NCI-H1417 (cell line): ENCODE measurements at regions not wholly inside any gene's neighbourhood (a gene's known extent, or its start where the extent isn't known, plus 50 kb on each side); places are given as distances from the start of the nearest gene placed in this dataset.
A peak's percentile ranks its signal among the peaks of the same experiment; 100 is the strongest.

Experiments
- DNase-seq, 3 experiments: peaks; one replicate each; lab custom pipeline; 2025; lab: John Stamatoyannopoulos, UW

- no peak for DNase-seq
These were observed 82.4 kb upstream of the ZIC3 start for GRCh38 chrX:137483554-137483953.

- no peak for DNase-seq
These were observed 83.8 kb upstream of the ZIC3 start for GRCh38 chrX:137482136-137482535.

- DNase-seq = peak in 2 of 3 experiments; percentile 8 to 58
These were observed 86.5 kb upstream of the ZIC3 start for GRCh38 chrX:137479386-137479785.

- no peak for DNase-seq
These were observed 124.2 kb upstream of the ZIC3 start for GRCh38 chrX:137441711-137442110.

- peak in 2 of 3 experiments; percentile 37 to 78 for DNase-seq
These were observed 133.3 kb upstream of the ZIC3 start for GRCh38 chrX:137432609-137433008.

- DNase-seq = peak in 2 of 3 experiments; percentile 16 to 60
These were observed 134.0 kb upstream of the ZIC3 start for GRCh38 chrX:137431693-137432488.

- DNase-seq = no peak
These were observed 134.9 kb upstream of the ZIC3 start for GRCh38 chrX:137430984-137431475.

GRCh38 chrX:137430301-137430700, 135.6 kb upstream of the ZIC3 start:
- no peak for DNase-seq

- DNase-seq = no peak
These were observed 136.9 kb upstream of the ZIC3 start for GRCh38 chrX:137428766-137429591.

- peak in 2 of 3 experiments; percentile 47 to 56 for DNase-seq
These were observed 137.7 kb upstream of the ZIC3 start for GRCh38 chrX:137428221-137428661.

GRCh38 chrX:137427816-137428215, 138.1 kb upstream of the ZIC3 start:
- DNase-seq = peak in 1 of 3 experiments; percentile 62

GRCh38 chrX:137427426-137427778, 138.5 kb upstream of the ZIC3 start:
- DNase-seq = no peak

GRCh38 chrX:137426695-137427425, 139.1 kb upstream of the ZIC3 start:
- DNase-seq = peak in 2 of 3 experiments; percentile 64 to 86

GRCh38 chrX:137425986-137426385, 139.9 kb upstream of the ZIC3 start:
- DNase-seq = peak in 2 of 3 experiments; percentile 67 to 84

GRCh38 chrX:137425273-137425902, 140.5 kb upstream of the ZIC3 start:
- no peak for DNase-seq

- DNase-seq = no peak
These were observed 141.2 kb upstream of the ZIC3 start for GRCh38 chrX:137424679-137425078.

GRCh38 chrX:137423241-137423640, 142.7 kb upstream of the ZIC3 start:
- peak in 1 of 3 experiments; percentile 64 for DNase-seq

- no peak for DNase-seq
These were observed 147.8 kb upstream of the ZIC3 start for GRCh38 chrX:137418086-137418485.

GRCh38 chrX:137413190-137413589, 152.7 kb upstream of the ZIC3 start:
- no peak for DNase-seq

- DNase-seq = no peak
These were observed 160.3 kb upstream of the ZIC3 start for GRCh38 chrX:137405449-137406140.

- no peak for DNase-seq
These were observed 164.8 kb upstream of the ZIC3 start for GRCh38 chrX:137401092-137401491.
